ENCODE measurements at regions not wholly inside any gene's neighbourhood (a gene's known extent, or its start where the extent isn't known, plus 50 kb on each side); places are given as distances from the start of the nearest gene placed in this dataset.

GRCh38 chr3:28067014-28067413, 174.4 kb upstream of the CMC1 start:
- H3K4me2 ChIP-seq (ENCODE audit: low read length) = no peak overlapping the region
- H3K9ac ChIP-seq (ENCODE audit: low read length) = no peak overlapping the region

GRCh38 chr3:28068342-28068741, 173.1 kb upstream of the CMC1 start:
- H3F3A ChIP-seq (ENCODE audit: insufficient read depth, low read length, poor library complexity, severe bottlenecking) = no peaks in the 10 kb centered on the region
- H3K27me3 ChIP-seq (ENCODE audit: insufficient read depth, low read depth, low read length) = no peaks in the 10 kb centered on the region
- no peaks in the 10 kb centered on the region for H3K9me3 ChIP-seq (ENCODE audit: low read length)
- H3K4me2 ChIP-seq (ENCODE audit: low read length) = no peak overlapping the region
- no peaks in the 10 kb centered on the region for H3K36me3 ChIP-seq (ENCODE audit: insufficient read depth, low read length)
- no peak for TF ChIP-seq EZH2 (IDR thresholded peaks at IDR 0.05; ENCODE audit: borderline replicate concordance, insufficient read depth, low read length, poor library complexity, severe bottlenecking)
- no peak for TF ChIP-seq EP300 (conservative IDR thresholded peaks at IDR 0.05; ENCODE audit: poor library complexity, severe bottlenecking)
- no peak for TF ChIP-seq POLR2AphosphoS5 (IDR thresholded peaks at IDR 0.05)
- no peak for TF ChIP-seq CTCF (IDR thresholded peaks at IDR 0.05; ENCODE audit: poor library complexity, severe bottlenecking)
- H2AFZ ChIP-seq (ENCODE audit: low read depth, low read length) = no peak overlapping the region
- H3K9ac ChIP-seq (ENCODE audit: low read length) = no peak overlapping the region
- H3K27ac ChIP-seq (ENCODE audit: low read length) = no peak overlapping the region
- no peaks in the 10 kb centered on the region for H3K79me2 ChIP-seq (replicated peaks; ENCODE audit: insufficient read depth, low read length)
- H3K9me2 ChIP-seq (ENCODE audit: insufficient read depth, low read length) = no peaks in the 10 kb centered on the region
- H3K4me3 ChIP-seq (ENCODE audit: low read length) = no peak overlapping the region
- no peaks in the 10 kb centered on the region for H4K20me1 ChIP-seq (ENCODE audit: insufficient read depth)

More at GRCh38 chr3:28067014-28067413, 174.4 kb upstream of the CMC1 start:
- Histone ChIP-seq H3K36me3 (ENCODE audit: insufficient read depth, low read length) (no peaks in the 10 kb centered on the region), H3K27ac (ENCODE audit: low read length) (no peak overlapping the region), H3K27me3 (ENCODE audit: insufficient read depth, low read depth, low read length) (no peaks in the 10 kb centered on the region), H3K4me3 (ENCODE audit: low read length) (no peak overlapping the region), H2AFZ (ENCODE audit: low read depth, low read length) (no peak overlapping the region), H3K79me2 (replicated peaks; ENCODE audit: insufficient read depth, low read length) (no peaks in the 10 kb centered on the region), H4K20me1 (ENCODE audit: insufficient read depth) (no peaks in the 10 kb centered on the region), H3F3A (ENCODE audit: insufficient read depth, low read length, poor library complexity, severe bottlenecking) (no peaks in the 10 kb centered on the region), H3K9me2 (ENCODE audit: insufficient read depth, low read length) (no peaks in the 10 kb centered on the region), H3K9me3 (ENCODE audit: low read length) (no peaks in the 10 kb centered on the region)
- TF ChIP-seq POLR2AphosphoS5 (IDR thresholded peaks at IDR 0.05) = no peak
- no peak for TF ChIP-seq SMC3 (conservative IDR thresholded peaks at IDR 0.05; ENCODE audit: poor library complexity)

GRCh38 chr3:28069438-28069837, 172.0 kb upstream of the CMC1 start:
- H3K27ac ChIP-seq (ENCODE audit: low read length) = no peak overlapping the region

More at GRCh38 chr3:28069438-28069837, 172.0 kb upstream of the CMC1 start:
- Histone ChIP-seq H3K36me3 (ENCODE audit: insufficient read depth, low read length) (no peaks in the 10 kb centered on the region), H3F3A (ENCODE audit: insufficient read depth, low read length, poor library complexity, severe bottlenecking) (no peaks in the 10 kb centered on the region), H3K9ac (ENCODE audit: low read length) (no peak overlapping the region), H3K27me3 (ENCODE audit: insufficient read depth, low read depth, low read length) (no peaks in the 10 kb centered on the region), H4K20me1 (ENCODE audit: insufficient read depth) (no peaks in the 10 kb centered on the region), H3K4me2 (ENCODE audit: low read length) (no peak overlapping the region), H3K79me2 (replicated peaks; ENCODE audit: insufficient read depth, low read length) (no peaks in the 10 kb centered on the region), H3K9me3 (ENCODE audit: low read length) (no peaks in the 10 kb centered on the region), H2AFZ (ENCODE audit: low read depth, low read length) (no peak overlapping the region), H3K4me3 (ENCODE audit: low read length) (no peak overlapping the region), H3K9me2 (ENCODE audit: insufficient read depth, low read length) (no peaks in the 10 kb centered on the region)
- TF ChIP-seq TAF1 (IDR thresholded peaks at IDR 0.05; ENCODE audit: low read depth) (no peak), SMC3 (conservative IDR thresholded peaks at IDR 0.05; ENCODE audit: poor library complexity) (no peak), CTCF (IDR thresholded peaks at IDR 0.05; ENCODE audit: poor library complexity, severe bottlenecking) (no peak), REST (IDR thresholded peaks at IDR 0.05; ENCODE audit: borderline replicate concordance) (no peak), RAD21 (conservative IDR thresholded peaks at IDR 0.05) (no peak), MXI1 (conservative IDR thresholded peaks at IDR 0.05; ENCODE audit: poor library complexity, severe bottlenecking) (no peak), POLR2AphosphoS5 (IDR thresholded peaks at IDR 0.05) (no peak), EZH2 (IDR thresholded peaks at IDR 0.05; ENCODE audit: borderline replicate concordance, insufficient read depth, low read length, poor library complexity, severe bottlenecking) (no peak), EP300 (conservative IDR thresholded peaks at IDR 0.05; ENCODE audit: poor library complexity, severe bottlenecking) (no peak)
